ENCODE measurements at regions not wholly inside any gene's neighbourhood (a gene's known extent, or its start where the extent isn't known, plus 50 kb on each side); places are given as distances from the start of the nearest gene placed in this dataset.

DNA sequence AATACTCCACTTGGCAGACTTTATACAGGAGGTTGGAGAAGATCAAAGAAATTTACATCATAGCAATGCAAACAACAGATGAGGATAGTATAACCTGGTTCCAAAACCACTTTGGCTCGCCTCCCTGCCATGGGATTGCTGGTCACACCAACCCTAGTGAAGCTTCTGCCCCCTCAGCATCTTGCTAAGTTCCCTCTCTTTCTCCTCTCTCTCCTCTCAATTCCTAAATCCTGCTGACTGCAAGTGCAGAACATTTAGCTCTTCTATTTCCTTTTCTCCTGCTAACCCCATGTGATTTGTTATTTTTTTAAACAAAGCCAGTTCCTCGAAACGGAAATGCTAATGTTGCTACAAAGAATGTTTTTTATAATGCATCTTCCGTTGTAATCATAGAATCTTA is 50.3 kb upstream of the LY86 start:
- Mint-ChIP-seq H3K27ac (no peak overlapping the region; the same call in 1 of the 2 replicates), H3K4me1 (peaks cover 16% of the 10 kb centered on the region), H3K27me3 (ENCODE audit: low read depth) (no peaks in the 10 kb centered on the region; the same call in 1 of the 2 replicates), H3K9me3 (peaks cover 12% of the 10 kb centered on the region), H3K4me3 (no peak overlapping the region; the same call in 1 of the 2 replicates), H3K36me3 (peaks cover 9% of the 10 kb centered on the region; the same call in 1 of the 2 replicates)
- no peak for TF ChIP-seq TEAD1 (CRISPR knock-in tag; IDR thresholded peaks at IDR 0.05)
- TF ChIP-seq ZNF317 (CRISPR knock-in tag; IDR thresholded peaks at IDR 0.05; ENCODE audit: borderline replicate concordance, low read depth): no peak
- no peak for TF ChIP-seq ATF2 (CRISPR knock-in tag; IDR thresholded peaks at IDR 0.05; ENCODE audit: borderline replicate concordance, low read depth)
- TF ChIP-seq NFYB (CRISPR knock-in tag; conservative IDR thresholded peaks at IDR 0.05; ENCODE audit: low read depth): no peak
- no peak for TF ChIP-seq NR2C2 (CRISPR knock-in tag; IDR thresholded peaks at IDR 0.05)
- no peak for TF ChIP-seq GABPB1 (CRISPR knock-in tag; IDR thresholded peaks at IDR 0.05)
- ChIA-PET CTCF (interaction anchor here (1.8 kb wide), 1 partner anchor 9 kb away, joined by 5 read pairs; no protein-coding TSS in a partner anchor), POLR2A (no interaction called here)
- no peak for DNase-seq (ENCODE audit: low spot score)
- ATAC-seq: no peak
